A673 (cell line): ENCODE measurements at regions not wholly inside any gene's neighbourhood (a gene's known extent, or its start where the extent isn't known, plus 50 kb on each side); places are given as distances from the start of the nearest gene placed in this dataset.

Source experiments
- CTCF ChIP-seq: fragments of 300-800, 200-600 bp; sonication (generic); conservative IDR thresholded peaks from 2 replicates; pipeline ENCODE4 v1.5.1; 2017; ENCODE audit warnings: low read depth, mild to moderate bottlenecking, antibody characterized with exemption, low read length, moderate library complexity, mixed read lengths
- EZH2 ChIP-seq: fragments of 200-600 bp; sonication (generic); IDR thresholded peaks from 2 replicates; pipeline ENCODE4 v1.6.1; 2017; ENCODE audit warnings: borderline replicate concordance, low read depth, mild to moderate bottlenecking, mixed read lengths, antibody characterized with exemption, low read length; ENCODE audit not compliant: poor library complexity, severe bottlenecking

- no peak for TF ChIP-seq EZH2
- TF ChIP-seq CTCF: no peak
Measured at GRCh38 chr6:166710084-166710483, 83.0 kb upstream of the RPS6KA2 start.
